ENCODE measurements at regions not wholly inside any gene's neighbourhood (a gene's known extent, or its start where the extent isn't known, plus 50 kb on each side); places are given as distances from the start of the nearest gene placed in this dataset.
A peak's percentile ranks its signal among the peaks of the same experiment; 100 is the strongest.

DNA sequence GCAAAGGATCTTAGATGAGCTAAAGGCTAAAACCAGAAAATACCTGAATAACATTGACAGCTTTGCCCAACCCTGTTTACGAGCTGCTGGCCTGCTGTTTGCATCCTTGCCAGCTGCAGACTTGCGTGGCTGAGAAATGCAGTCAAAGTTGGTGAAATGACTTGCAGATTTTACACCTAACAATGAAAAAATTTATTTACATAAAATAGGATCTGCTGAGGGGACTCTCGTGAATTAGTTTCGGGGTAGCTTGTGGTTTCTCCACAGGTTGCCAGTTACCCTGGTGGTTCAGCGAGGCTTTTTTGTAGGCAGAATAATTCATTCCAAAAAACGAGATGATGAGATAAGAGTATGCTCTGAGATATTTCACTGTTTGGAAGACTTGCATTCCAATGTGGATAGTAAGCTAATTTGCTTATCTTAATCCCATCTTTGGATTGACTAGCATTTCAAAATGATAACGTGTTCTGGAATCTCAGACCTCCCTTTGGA is 65.7 kb upstream of the FANCC start:
- Histone ChIP-seq H3K4me1 (ENCODE audit: insufficient read depth, poor library complexity, severe bottlenecking) (peaks cover 11% of the 10 kb centered on the region), H3K9me3 (ENCODE audit: severe bottlenecking) (no peaks in the 10 kb centered on the region), H3K27ac (ENCODE audit: poor library complexity, severe bottlenecking) (peak overlapping the region; percentile 65), H3K36me3 (ENCODE audit: low read depth) (no peaks in the 10 kb centered on the region), H3K27me3 (ENCODE audit: insufficient read depth, poor library complexity, severe bottlenecking) (no peaks in the 10 kb centered on the region), H3K4me3 (ENCODE audit: severe bottlenecking) (no peak overlapping the region)
- DNase-seq (ENCODE audit: low spot score) (no peak), ATAC-seq (ENCODE audit: low read depth) (peak; percentile 93)
- TF ChIP-seq, protein P1, sequence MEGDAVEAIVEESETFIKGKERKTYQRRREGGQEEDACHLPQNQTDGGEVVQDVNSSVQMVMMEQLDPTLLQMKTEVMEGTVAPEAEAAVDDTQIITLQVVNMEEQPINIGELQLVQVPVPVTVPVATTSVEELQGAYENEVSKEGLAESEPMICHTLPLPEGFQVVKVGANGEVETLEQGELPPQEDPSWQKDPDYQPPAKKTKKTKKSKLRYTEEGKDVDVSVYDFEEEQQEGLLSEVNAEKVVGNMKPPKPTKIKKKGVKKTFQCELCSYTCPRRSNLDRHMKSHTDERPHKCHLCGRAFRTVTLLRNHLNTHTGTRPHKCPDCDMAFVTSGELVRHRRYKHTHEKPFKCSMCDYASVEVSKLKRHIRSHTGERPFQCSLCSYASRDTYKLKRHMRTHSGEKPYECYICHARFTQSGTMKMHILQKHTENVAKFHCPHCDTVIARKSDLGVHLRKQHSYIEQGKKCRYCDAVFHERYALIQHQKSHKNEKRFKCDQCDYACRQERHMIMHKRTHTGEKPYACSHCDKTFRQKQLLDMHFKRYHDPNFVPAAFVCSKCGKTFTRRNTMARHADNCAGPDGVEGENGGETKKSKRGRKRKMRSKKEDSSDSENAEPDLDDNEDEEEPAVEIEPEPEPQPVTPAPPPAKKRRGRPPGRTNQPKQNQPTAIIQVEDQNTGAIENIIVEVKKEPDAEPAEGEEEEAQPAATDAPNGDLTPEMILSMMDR (IDR thresholded peaks at IDR 0.05; ENCODE audit: poor library complexity, severe bottlenecking), result no peak

DNA sequence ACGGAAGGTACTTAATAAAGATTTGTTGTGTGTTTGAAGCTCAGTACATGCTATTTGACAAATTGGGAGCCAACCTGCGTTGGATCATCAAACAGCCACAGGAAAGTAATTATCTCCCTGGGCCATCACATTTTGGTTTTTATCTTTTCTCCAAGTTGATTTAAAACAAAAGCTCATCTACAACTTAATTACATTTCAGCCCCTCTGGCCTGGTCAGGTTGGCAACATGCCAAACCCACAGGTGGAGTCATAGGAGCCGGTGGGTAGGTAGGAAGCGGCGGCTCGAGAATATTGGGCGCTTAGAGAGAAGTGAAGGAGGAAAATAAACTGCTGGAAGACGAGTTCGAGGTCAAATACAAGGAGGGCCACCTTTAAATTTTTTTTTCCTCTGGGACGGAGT is 64.9 kb upstream of the FANCC start:
- DNase-seq (ENCODE audit: low spot score), result no peak

DNA sequence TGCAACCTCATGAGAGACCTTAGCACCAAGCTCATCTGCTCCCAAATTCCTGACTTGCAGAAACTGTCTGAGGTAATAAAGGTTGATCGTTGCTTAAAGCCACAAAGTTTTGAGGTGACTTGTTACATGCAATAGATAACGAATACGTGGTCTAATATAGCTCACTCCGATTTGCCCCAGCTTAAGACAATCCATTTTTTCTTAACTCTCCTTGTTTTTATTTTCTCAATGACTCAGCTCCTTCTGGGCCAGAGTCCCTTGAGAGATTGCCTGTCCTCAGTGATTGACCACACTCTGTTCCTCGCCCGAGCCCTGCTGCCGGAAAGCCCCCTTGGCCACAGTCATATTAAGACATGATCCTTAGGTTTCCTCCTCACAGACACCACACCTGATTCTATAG is 63.7 kb upstream of the FANCC start:
- peaks cover 4% of the 10 kb centered on the region for H3K27me3 ChIP-seq (ENCODE audit: insufficient read depth, poor library complexity, severe bottlenecking)
- DNase-seq (ENCODE audit: low spot score) (no peak), ATAC-seq (ENCODE audit: low read depth) (no peak)
- H3K4me3 ChIP-seq (ENCODE audit: severe bottlenecking), result no peak overlapping the region
- H3K9me3 ChIP-seq (ENCODE audit: severe bottlenecking), result no peaks in the 10 kb centered on the region
- TF ChIP-seq, protein P1 (IDR thresholded peaks at IDR 0.05; ENCODE audit: poor library complexity, severe bottlenecking), result no peak
- peaks cover 11% of the 10 kb centered on the region for H3K4me1 ChIP-seq (ENCODE audit: insufficient read depth, poor library complexity, severe bottlenecking)
- no peak overlapping the region for H3K27ac ChIP-seq (ENCODE audit: poor library complexity, severe bottlenecking)
- no peaks in the 10 kb centered on the region for H3K36me3 ChIP-seq (ENCODE audit: low read depth)

More for the DNA sequence above, 64.9 kb upstream of the FANCC start:
- Histone ChIP-seq H3K27me3 (ENCODE audit: insufficient read depth, poor library complexity, severe bottlenecking) (peaks cover 4% of the 10 kb centered on the region), H3K4me3 (ENCODE audit: severe bottlenecking) (no peak overlapping the region), H3K27ac (ENCODE audit: poor library complexity, severe bottlenecking) (peak overlapping the region; percentile 65), H3K36me3 (ENCODE audit: low read depth) (no peaks in the 10 kb centered on the region), H3K9me3 (ENCODE audit: severe bottlenecking) (no peaks in the 10 kb centered on the region), H3K4me1 (ENCODE audit: insufficient read depth, poor library complexity, severe bottlenecking) (peaks cover 11% of the 10 kb centered on the region)
- ATAC-seq (ENCODE audit: low read depth), result no peak
- TF ChIP-seq, protein P1 (IDR thresholded peaks at IDR 0.05; ENCODE audit: poor library complexity, severe bottlenecking), result no peak

DNA sequence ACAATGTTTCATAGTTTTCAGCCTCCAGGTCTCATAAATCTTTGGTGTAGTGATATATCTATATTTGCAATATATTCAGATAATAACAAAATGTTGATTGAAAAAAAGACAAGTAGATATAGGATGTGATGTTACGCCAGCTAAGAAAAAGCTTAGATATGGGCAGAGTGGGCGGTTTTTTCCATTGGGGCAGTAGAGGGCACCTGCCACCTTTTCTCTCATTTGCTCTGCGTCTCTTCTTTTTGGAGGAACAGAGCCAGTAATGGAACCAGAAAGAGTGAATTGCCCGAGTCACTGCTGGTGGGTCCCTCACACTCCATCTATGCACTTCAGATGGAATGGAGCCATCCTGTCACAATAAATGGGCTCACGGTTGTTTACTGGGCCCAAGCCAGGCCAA is 62.1 kb upstream of the FANCC start:
- Histone ChIP-seq H3K9me3 (ENCODE audit: severe bottlenecking) (no peaks in the 10 kb centered on the region), H3K4me1 (ENCODE audit: insufficient read depth, poor library complexity, severe bottlenecking) (peaks cover 11% of the 10 kb centered on the region), H3K27me3 (ENCODE audit: insufficient read depth, poor library complexity, severe bottlenecking) (peaks cover 4% of the 10 kb centered on the region), H3K36me3 (ENCODE audit: low read depth) (no peaks in the 10 kb centered on the region), H3K4me3 (ENCODE audit: severe bottlenecking) (no peak overlapping the region), H3K27ac (ENCODE audit: poor library complexity, severe bottlenecking) (no peak overlapping the region)
- DNase-seq (ENCODE audit: low spot score), result no peak
- no peak for ATAC-seq (ENCODE audit: low read depth)
- TF ChIP-seq, protein P1 (IDR thresholded peaks at IDR 0.05; ENCODE audit: poor library complexity, severe bottlenecking), result peak; percentile 20

DNA sequence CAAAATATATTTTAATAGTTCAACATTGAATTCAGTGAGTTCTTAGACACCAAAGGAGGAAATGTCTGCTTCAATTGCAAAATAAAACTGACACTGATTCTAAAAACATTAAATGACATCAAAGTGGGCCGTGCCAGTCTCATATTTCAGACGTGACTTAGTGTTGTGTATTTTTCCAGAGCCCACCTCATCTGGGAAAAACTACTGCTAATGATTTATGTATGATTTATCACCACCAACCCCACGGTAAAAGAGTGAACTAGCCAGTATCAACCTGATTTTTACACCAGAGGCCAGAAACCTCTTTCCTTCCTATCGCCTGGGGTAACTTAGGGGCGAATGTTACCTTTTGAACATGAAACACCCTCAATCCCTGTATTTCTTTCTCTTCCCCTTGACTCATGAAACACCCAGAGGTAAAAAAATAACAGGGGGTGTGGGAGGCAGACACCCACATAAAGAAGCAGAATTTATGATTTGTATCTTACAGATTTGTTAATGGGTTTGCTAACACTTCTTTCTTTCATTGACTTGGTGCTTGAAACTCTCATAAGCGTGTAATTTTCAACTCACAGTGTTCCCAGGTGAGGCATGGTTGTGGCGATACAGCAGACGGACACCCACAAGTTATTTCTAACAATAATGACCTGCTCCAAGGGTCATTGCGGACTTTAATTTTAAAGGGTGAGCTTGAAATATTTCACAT is 56.4 kb upstream of the FANCC start:
- H3K27ac ChIP-seq (ENCODE audit: poor library complexity, severe bottlenecking), result no peak overlapping the region
- TF ChIP-seq, protein P1 (IDR thresholded peaks at IDR 0.05; ENCODE audit: poor library complexity, severe bottlenecking), result no peak
- H3K27me3 ChIP-seq (ENCODE audit: insufficient read depth, poor library complexity, severe bottlenecking), result peaks cover 4% of the 10 kb centered on the region

More for the DNA sequence above, 56.4 kb upstream of the FANCC start:
- Histone ChIP-seq H3K4me1 (ENCODE audit: insufficient read depth, poor library complexity, severe bottlenecking) (peaks cover 9% of the 10 kb centered on the region), H3K36me3 (ENCODE audit: low read depth) (no peaks in the 10 kb centered on the region), H3K9me3 (ENCODE audit: severe bottlenecking) (no peaks in the 10 kb centered on the region), H3K4me3 (ENCODE audit: severe bottlenecking) (no peak overlapping the region)
- DNase-seq (ENCODE audit: low spot score) (no peak), ATAC-seq (ENCODE audit: low read depth) (no peak)

All from RWPE2 (cell line).